Neural crest cell (in vitro differentiated cells): ENCODE measurements at regions not wholly inside any gene's neighbourhood (a gene's known extent, or its start where the extent isn't known, plus 50 kb on each side); places are given as distances from the start of the nearest gene placed in this dataset. TPM values are rescaled to one million over a fixed set of nuclear protein-coding genes. Genes with fewer than 3 reads are reported as not detected.

Experiments
- DNase-seq: peaks from one replicate; pipeline ENCODE4 v3.0.0; 2021; ENCODE audit warnings: low read depth, mixed read lengths, low spot score
- H3K27ac Mint-ChIP-seq: one replicate; pipeline ENCODE4 v1.8.0; 2021; ENCODE audit warnings: mild to moderate bottlenecking, mixed read lengths; ENCODE audit not compliant: unreplicated experiment
- H3K27me3 Mint-ChIP-seq: 2 replicates; pipeline ENCODE4 v1.8.0; 2021; ENCODE audit warnings: low read depth, mild to moderate bottlenecking, mixed read lengths
- H3K36me3 Mint-ChIP-seq: 2 replicates; pipeline ENCODE4 v1.8.0; 2021; ENCODE audit warnings: low read depth, mild to moderate bottlenecking, mixed read lengths
- H3K4me1 Mint-ChIP-seq: 2 replicates; pipeline ENCODE4 v1.8.0; 2021; ENCODE audit warnings: mixed read lengths
- H3K4me3 Mint-ChIP-seq: one replicate; pipeline ENCODE4 v1.8.0; 2021; ENCODE audit warnings: mild to moderate bottlenecking, mixed read lengths
- H3K9me3 Mint-ChIP-seq: 2 replicates; pipeline ENCODE4 v1.8.0; 2021; ENCODE audit warnings: mixed read lengths
- microRNA-seq: library from miRNA; unstranded; fragments of <30 nt; microRNA quantifications from one replicate; pipeline ENCODE4, GENCODE V29; 2020
- TF ChIP-seq, protein P1 (sequence below): fragments of 200-600 bp; sonication (generic); conservative IDR thresholded peaks from 2 replicates; pipeline ENCODE4 v1.5.0; 2021; ENCODE audit warnings: antibody characterized with exemption, mild to moderate bottlenecking

DNA sequence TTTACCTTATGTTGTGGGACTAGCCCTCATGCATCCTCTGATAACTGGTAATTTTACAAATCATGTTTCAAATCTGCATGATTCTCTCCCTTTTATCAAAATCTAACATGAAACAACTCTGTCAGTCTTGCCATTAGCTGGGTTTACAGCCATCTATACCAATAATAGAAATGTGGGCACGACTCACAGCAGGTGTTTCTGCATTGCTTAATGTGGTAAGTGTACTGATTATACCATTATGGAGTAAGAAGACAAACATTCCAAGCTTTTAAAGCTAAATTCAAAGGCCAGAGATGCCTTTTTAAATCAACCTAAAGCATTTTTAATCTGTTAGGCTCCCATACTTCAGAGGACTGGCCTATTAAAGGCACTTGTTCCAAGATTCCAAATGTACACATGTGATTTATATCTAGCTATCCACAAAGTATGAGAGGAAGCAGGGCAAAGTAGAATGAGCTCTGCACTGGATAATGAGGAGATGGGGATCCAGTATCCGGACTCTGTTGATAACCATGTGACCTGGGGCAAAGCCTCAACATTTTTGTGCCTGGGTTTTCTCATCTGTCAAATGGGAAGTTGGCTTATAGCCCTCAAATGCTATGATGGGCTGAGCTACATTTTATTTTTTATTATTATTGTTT lies 52.3 kb upstream of the FUT8 start:
- DNase-seq: no peak
- H3K4me3 Mint-ChIP-seq: no peak overlapping the region
- H3K9me3 Mint-ChIP-seq: no peaks in the 10 kb centered on the region
- TF ChIP-seq, protein P1, sequence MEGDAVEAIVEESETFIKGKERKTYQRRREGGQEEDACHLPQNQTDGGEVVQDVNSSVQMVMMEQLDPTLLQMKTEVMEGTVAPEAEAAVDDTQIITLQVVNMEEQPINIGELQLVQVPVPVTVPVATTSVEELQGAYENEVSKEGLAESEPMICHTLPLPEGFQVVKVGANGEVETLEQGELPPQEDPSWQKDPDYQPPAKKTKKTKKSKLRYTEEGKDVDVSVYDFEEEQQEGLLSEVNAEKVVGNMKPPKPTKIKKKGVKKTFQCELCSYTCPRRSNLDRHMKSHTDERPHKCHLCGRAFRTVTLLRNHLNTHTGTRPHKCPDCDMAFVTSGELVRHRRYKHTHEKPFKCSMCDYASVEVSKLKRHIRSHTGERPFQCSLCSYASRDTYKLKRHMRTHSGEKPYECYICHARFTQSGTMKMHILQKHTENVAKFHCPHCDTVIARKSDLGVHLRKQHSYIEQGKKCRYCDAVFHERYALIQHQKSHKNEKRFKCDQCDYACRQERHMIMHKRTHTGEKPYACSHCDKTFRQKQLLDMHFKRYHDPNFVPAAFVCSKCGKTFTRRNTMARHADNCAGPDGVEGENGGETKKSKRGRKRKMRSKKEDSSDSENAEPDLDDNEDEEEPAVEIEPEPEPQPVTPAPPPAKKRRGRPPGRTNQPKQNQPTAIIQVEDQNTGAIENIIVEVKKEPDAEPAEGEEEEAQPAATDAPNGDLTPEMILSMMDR: no peak
- H3K27me3 Mint-ChIP-seq: no peaks in the 10 kb centered on the region
- H3K36me3 Mint-ChIP-seq: no peaks in the 10 kb centered on the region
- peaks cover 6% of the 10 kb centered on the region for H3K4me1 Mint-ChIP-seq
- H3K27ac Mint-ChIP-seq: no peak overlapping the region

DNA sequence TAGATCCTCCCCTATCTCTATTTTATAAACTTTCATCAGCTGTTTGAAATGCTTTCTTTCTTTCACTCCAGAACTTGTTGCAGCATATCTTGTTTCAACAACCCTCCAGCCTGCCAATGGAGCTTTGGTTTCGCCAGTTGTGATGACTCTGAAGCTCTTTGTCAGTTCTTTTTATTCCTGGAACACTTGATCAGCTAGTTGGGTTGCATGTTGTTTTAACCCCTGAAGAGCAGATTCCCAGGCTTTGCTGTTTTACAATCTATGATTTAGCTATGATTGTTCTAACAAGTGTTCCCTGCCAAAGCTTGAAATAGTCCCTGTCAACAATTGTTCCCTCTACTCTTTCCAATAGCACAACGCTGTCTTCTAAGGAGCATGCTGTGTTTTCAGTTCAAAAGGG lies 50.6 kb upstream of the FUT8 start:
- Mint-ChIP-seq H3K4me1 (peaks cover 6% of the 10 kb centered on the region), H3K36me3 (no peaks in the 10 kb centered on the region), H3K9me3 (no peaks in the 10 kb centered on the region), H3K4me3 (no peak overlapping the region), H3K27me3 (no peaks in the 10 kb centered on the region), H3K27ac (no peak overlapping the region)
- TF ChIP-seq, protein P1: no peak
- DNase-seq: no peak

Small RNA genes in the stretch of these regions (microRNA-seq; reads per million reads assigned to microRNA genes)
- gene MIR4708: not detected
